Hematopoietic multipotent progenitor cell treated with erythropoietin and hydrocortisone succinate and interleukin-3 and kit ligand, for 15 days (in vitro differentiated cells): ENCODE measurements at regions not wholly inside any gene's neighbourhood (a gene's known extent, or its start where the extent isn't known, plus 50 kb on each side); places are given as distances from the start of the nearest gene placed in this dataset.
"Not testable (repeated sequence)": the region's sequence is repeated elsewhere in the genome, so short reads cannot be mapped to it uniquely, and the experiment has no call there.

ENCODE experiments used
- DNase-seq: peaks from one replicate; pipeline ENCODE4 v3.0.0-alpha.2; 2015; ENCODE audit warnings: low spot score

DNA sequence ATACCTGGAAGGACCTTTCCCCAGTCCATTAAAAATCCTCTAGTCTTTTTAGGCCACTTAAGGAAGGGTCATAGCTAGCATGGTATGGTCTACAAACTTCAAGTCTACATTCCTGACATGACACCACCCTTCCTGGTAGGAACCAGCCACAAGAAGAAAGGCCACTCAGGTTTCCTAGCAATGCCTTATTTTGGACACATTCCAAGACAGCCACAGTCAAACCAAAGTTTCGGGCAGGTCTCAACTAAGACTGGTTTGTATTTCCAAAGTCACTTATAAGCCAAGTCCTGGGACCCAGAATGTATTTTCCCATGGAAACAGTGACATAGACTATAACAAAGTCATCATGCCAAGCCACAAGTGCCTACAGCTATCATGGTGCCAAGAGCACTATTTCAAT is 50.6 kb upstream of the SLC44A3 start:
- DNase-seq = no peak

DNA sequence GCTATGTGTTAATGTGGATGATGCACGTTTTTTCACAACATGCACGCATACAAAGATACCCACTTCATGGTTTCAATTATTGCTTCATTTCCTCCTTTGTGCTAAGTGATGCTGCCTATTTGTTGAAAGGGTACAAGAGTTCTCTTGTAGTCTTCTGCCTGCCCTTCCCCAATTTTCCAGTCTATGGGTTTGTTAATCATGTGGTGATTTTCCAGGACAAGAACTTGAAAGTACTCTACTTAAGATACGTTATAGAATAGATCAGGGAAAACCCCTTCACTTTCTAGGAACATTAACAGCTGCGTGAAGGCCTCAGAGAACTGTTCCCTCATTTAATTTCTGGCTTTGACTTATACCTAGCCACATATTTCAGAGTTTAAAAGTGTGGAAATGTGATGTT is 52.1 kb upstream of the SLC44A3 start:
- DNase-seq = no peak

DNA sequence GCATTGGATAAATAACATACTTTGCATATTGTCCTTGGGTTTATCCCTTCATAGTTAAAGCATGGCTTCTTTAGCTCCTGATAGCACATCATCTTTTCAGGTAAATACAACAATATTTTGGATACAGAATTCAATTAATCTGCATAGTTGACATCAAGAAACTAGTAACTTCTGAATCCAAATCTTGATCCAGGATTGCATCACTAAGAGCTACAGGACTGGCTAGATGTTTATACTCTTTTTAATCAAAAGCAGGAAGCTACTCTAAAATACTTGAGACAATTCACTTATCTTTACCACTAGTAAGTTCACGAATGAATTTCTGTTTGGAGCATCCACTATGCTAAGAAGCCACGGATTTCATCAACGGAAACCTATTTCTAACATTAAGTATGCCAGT is 54.2 kb upstream of the SLC44A3 start:
- no peak for DNase-seq

DNA sequence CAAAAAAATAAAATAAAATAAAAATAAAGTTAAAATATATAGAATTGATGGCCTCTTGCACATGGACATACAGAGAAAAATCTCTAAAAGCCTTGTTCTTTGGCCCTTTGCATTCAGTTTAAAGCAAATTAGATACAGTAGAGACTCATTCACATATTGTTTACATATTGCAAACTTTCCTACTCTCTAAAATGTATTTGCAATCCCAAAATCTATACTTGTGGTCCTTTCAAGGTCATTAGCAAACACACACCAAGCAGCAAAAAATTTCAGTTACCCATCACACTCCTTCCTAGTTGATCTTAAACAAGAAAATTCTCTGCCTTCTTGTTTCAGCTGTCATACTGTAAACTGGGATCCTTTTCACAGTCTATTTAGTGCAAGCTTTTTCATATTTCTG is 61.0 kb upstream of the SLC44A3 start:
- no peak for DNase-seq

DNA sequence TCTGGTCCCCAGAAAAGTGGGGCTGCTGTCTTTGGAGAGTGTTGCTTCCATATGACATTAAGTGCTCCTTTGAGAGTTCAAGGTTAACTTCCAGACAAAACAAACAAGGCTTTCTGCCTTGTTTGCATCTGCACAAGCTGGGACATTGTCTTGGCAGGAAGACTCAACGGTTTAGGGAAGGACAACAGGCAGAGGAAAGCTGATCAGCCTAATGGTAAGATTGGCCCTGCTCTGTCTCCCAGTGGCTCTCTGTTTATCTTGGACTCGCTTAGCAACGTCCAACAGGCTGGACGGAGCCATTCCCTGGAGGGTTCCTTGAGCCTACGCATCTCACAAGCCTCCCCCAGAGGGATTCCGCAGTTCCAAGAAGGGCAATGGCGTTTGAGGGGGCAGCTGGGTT is 62.2 kb upstream of the SLC44A3 start:
- no peak for DNase-seq

DNA sequence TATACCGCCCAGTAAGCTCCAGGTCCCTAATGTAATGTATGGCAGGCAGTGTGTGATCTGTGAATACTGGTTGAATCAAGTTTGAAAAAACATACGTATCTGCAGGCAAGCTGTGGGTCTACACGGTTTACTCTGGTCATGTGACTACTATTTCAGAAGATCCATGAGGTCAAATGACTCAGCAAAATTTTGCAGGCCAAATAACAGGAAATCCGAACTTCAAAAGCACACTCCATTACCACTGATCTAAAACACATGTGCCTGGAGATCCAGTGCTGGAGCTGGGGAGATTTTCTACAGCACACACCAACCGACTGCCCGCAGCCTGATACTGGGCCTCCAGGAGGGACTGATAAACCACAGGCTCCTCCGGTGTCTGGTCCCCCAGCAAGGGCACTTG is 64.5 kb upstream of the SLC44A3 start:
- peak; percentile 40 for DNase-seq

DNA sequence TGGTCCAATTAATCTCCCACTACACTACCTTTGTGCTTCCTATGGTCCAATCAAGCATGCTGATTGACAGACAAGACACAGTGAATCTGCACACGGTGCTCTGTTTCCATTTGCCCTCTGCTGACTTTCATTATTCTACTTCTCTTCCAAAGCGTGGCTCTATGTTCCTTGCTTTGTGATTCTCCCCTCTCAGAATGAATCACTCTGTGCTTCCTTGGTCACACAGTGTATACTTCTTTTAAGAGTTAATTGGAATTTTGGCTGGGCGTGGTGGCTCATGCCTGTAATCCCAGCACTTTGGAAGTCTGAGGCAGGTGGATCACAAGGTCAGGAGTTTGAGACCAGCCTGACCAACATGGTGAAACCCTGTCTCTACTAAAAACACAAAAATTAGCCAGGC is 65.1 kb upstream of the SLC44A3 start:
- not testable (repeated sequence) for DNase-seq

DNA sequence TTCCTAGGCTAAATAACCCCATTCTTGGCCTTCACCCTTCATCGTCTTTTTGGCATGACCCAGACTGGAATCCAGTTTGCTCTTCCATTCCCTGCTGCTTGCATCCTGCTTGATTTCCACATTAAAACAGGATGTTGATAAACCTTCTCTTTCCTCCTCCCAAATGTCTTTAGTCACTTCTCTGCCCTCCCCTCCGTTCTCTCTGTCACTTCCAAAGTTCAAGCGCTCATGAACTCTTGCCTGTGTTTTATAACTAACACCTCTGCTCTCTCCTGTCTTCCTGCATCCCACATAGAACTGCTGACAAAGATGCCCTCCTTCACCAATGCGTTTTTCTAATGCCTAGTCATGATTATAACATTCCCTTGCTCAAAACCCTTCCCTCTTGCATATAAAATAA is 65.6 kb upstream of the SLC44A3 start:
- no peak for DNase-seq

DNA sequence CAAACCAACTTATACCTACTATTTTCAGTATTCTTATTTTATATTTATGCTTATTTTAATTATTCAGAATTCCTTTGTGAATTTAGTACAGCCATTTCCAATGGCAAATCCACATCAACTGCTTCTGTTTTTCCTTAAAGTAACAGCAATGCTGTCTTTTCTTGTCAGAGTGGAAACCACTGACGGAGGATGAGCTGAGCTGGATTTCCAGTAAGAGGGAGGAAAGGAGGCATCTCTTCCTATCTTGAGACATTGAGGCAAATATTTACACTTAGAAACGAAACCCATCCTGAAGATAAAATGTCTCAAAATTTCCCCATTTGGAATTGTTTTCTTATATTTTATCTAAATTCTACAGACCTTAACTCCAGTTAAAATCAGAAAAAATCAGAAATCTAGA is 66.1 kb upstream of the SLC44A3 start:
- no peak for DNase-seq

DNA sequence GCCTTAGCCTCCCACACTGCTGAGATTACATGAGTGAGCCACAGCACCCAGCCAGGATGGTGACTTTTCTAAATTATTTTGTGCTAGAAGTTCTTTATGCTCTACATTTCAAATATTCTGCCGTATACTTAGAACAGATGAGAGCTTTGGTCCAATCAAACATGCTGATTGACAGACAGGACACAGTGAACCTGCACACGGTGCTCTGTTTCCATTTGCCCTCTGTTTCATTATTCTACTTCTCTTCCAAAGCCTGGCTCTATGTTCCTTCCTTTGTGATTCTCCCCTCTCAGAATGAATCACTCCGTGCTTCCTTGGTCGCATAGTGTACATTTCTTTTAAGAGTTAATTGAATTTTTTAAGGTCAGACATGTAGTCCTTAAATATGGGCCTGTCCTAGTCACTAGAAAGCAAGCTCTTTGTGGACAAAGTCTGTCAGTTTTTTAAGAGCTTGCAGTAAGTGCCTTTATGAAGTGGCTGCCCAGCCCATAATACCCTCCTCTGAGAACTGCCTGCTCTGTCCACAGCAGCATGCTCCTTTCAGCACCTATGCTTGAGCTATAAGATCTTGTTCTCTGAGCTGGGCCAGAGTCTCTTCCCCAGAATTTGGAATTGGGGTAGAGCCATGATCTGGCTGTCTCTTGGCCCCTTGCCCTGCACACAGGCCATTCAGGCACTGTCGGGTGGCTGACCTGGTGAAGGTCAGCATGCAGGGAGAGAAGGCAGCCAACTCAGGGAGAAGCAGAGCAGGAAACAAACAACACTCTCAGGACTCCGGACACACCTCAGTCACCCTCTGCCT is 66.8 kb upstream of the SLC44A3 start:
- no peak for DNase-seq

DNA sequence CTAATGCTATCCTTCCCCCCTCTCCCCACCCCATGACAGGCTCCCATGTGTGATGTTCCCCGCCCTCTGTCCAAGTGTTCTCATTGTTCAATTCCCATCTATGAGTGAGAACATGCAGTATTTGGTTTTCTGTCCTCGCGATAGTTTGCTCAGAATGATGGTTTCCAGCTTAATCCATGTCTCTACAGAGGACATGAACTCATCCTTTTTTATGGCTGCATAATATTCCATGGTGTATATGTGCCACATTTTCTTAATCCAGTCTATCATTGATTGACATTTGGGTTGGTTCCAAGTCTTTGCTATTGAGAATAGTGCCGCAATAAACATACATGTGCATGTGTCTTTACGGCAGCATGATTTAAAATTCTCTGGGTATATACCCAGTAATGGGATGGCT is 68.7 kb upstream of the SLC44A3 start:
- DNase-seq = not testable (repeated sequence)

DNA sequence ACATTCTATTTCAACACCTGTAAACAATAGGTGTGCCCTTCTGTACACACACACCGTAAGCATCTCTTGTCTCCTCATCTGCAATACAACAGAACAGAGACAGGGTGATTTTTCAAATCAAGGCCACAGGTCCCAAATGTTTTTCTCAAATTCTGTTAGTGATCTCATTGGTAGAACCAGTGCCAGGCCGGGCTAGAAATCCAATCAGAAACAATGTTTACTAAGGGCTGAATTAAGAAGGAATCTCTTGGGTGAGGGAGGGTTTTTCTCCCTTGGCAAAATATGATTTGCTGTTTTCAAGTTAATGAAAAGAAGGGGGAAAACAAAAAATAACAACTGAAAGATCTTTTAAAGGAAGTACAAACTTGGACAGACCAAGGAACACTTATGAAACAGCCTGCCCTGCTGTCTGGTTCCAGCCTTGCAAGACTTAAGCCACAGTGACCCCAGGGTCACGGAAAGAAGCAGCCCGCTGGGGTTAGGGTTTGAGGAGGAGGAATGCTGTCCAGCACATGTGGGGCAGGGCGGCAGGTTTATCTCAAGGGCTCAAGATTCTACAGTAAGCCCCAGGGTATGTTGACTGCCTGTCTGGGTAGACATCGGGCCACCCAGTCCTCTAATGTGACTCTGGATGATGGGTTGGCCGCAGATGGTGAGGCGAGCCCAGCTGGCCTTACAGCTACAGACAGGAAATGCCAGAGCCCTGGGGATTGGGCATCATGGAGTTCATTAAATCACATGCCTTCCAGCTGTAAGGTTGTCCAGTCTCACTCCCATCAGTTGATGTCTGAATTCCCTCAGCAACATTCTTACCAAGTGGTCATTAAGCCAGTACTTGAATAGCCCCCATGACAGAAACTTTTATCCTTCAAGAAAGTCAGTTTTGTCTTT is 73.3 kb upstream of the SLC44A3 start:
- no peak for DNase-seq

DNA sequence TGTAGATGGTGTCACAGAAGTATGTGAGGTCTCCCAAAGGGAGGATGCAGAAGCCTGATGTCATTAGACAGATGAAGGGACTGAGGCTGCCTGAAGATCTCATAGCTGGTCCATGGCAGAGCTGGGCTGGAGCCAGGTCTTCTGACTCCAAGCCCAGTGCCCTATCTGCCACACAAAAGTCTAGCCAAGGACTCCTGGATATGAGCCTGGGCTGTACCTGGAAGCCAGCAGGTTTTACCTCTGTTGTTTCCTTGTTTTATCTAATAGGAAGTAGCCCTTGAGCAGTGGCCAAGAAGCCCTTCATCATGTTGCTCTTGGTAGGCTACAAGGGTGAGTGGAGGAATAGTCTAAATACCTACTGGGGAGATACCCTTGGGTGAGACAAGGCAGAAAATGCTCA is 74.4 kb upstream of the SLC44A3 start:
- DNase-seq = no peak

DNA sequence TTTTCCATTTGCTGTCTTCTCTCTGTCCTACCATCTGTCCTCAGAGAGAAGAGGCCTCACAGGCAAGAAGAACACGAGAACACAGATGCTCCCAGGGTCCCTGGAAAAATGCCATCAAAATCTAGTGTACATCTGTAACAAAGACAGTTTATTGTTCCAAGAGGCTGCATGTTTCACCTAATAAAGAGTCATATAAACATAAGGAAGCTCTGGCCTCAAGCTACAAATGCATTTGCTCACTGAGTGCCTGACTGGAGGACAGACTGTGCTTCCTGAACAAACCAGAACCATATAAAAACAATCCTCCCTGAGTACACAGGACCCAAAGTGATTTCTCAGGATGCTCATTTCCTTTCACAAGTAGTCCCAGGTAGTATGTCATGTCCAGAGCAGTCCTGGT is 76.3 kb upstream of the SLC44A3 start:
- DNase-seq = no peak

DNA sequence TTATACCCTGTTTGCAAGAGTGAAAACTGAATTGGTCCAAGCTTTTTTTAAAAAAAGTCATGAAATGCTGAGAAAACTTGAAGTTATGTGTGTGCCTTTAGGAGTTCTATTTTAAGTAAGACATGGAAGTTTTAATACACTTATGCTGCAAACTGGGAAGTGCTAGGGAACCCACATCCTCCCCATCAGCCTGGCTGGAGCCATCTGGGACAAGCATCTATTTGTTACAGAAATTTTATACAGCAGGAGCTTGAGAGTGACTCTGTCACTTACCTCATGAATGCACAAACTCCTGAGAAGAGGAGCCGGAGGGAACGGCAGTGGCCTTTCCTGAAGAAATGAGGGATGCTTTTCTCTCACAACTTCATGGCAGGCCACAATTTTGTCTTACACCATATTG is 78.2 kb upstream of the SLC44A3 start:
- DNase-seq = no peak

DNA sequence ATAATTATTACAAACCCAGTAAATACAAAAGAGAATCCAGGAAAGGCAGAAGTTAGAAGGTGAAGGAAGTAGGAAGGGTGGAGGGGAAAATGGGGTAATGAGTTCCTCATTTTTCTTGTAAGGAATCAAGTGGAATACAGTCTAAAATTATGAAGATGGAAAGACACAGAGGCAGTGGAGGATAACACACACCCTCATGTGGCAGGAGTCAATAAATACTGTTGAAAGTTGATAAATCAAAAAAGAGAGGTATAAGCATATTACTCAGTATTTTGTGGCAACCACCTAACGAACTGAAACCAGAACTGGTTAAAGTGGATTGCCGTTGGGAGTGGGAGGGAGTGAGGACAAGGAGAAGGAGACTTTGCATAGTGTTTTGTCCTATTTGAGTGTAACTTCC is 78.6 kb upstream of the SLC44A3 start:
- no peak for DNase-seq

DNA sequence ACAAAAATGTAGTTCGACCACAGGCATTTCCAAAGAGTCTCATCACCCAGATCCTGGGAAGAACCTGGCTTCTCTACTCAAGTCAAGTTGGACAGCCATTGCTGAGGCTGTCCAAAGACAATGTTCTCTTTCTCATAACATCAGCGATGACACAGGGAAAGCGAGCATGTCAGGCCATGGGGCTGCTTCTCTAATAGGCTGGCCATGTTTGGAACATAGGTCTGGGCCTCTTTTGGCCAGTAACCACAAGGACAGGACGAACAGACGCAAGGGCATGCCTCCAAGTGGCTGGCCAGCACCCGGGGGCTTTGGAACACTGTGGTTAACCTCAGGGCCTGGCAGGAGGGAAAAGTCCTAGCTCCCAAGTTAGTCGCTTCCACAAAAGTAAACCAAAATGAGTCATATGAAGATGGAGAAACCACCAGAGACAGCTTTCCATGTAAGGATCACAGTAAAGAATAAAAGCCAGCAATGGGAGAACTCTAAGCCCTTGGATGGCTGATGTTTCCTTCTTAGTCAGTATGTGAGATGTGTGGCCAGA is 80.6 kb upstream of the SLC44A3 start:
- DNase-seq = no peak

DNA sequence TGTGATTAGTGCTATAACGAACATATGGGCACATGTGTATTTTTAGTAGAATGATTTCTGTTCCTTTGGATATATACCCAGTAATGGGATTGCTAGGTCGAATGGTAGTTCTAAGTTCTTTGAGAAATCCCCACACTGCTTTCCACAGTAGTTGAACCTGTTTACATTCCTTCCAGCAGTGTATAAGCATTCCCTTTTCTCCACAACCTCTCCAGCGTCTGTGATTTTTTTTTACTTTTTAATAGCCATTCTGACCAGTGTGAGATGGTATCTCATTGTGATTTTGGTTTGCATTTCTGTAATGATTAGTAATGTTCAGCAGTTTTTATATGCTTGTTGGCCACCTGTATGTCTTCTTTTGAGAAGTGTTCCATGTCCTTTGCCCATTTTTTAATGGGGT is 81.8 kb upstream of the SLC44A3 start:
- no peak for DNase-seq

DNA sequence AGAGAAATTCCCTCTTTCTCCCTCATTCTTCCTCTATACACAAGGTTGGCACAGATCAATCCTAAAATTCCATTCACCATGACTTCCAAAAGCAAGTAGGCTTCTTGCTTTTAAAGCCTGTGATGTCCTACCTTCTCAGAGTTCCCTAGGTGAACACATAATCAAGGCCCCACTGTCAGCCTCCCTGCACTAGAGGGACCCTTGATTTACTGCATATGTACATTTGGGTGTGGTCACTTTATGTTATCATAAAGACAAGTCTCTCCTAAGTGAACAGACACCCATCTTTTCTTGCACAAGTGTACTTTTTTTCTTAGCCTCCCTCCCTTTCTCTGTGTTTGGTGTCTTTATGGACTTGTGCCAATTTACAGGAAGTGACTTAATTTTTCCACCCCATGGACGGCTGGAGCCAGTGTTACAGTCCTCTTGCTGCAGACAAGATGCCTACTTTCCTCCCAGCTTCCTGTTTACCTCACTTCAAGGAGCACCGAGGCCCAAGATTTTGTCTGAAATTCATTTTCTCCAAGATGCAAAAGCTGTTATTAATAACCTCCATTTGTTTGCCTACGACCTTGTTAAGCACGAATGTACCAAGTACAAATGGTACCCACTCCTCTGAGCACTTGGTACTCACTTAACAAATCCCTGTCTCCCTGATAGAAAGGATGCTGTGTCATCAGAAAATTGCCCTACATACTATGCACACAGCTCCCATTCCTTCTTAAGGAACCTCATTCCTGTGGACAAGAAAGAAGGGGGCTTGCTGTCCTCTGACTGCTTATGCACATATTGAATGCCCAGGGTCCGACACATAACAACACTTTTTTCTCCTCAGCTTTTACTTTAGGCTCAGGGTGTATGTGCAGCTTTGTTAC is 82.8 kb upstream of the SLC44A3 start:
- no peak for DNase-seq

DNA sequence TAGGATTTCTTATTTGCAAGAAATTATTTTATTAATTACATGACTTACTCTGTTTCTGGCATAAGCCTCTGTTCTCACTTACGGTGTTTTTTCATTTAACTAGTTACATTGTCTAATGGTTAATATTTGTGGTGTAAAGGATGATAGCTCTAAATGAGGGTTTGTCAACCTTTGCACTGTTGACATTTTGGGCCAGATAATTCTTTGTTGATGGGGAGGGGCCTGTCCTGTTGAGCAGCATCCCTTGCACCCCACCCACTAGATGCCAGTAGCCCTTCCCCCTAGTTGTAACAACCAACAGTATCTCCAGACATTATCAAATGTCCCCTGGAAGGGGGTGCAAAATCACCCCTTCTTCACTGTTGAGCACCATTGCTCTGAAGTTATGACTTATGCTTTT is 83.6 kb upstream of the SLC44A3 start:
- no peak for DNase-seq

DNA sequence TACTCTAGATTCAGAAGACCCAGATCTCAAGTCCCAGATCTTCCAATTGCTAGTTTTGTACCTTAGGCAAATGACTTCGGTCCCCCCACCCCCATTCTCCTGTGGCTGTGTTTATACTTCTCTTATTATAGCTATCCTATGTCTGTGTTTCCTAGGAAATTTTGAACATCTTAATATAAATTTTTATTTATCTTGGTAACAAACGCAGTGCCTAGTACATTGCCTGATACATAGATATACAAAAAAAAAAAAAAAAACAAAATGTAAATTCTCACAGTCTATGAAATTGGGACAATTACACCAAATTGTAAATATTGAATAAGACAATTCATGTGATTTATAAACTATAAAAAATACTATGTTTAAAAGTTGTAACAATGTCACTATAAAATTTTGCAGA is 84.1 kb upstream of the SLC44A3 start:
- no peak for DNase-seq
